Sciatic nerve (tissue), 2 donors: ENCODE measurements at regions not wholly inside any gene's neighbourhood (a gene's known extent, or its start where the extent isn't known, plus 50 kb on each side); places are given as distances from the start of the nearest gene placed in this dataset.

Experiments used
- ATAC-seq: fragments of 200-7000 bp; cut with Tn5 transposase; one replicate; pipeline ENCODE4 v1.9.1; 2020; ENCODE audit warnings: mild to moderate bottlenecking, moderate library complexity
- DNase-seq: peaks from one replicate; pipeline ENCODE4 v3.0.0-alpha.2; 2020; ENCODE audit warnings: low spot score
- intact Hi-C: fragments of 100-400 bp; cut with DNase I; formaldehyde crosslinking; loops from one replicate; pipeline ENCODE4 v1.14.2; 2022
- donor health status: DM: no; HTN: no; CAD: no.
- donor health status: DM: no; HTN: no; CAD: no.

GRCh38 chr20:16930656-16931055 lies 182.5 kb downstream of the OTOR start:
- intact Hi-C loops = no loop called here
- no peak for DNase-seq
- ATAC-seq = no peak

GRCh38 chr20:16939051-16939450 lies 190.9 kb downstream of the OTOR start:
- intact Hi-C loops = no loop called here
- no peak for ATAC-seq

GRCh38 chr20:16940701-16941100 lies 192.5 kb downstream of the OTOR start:
- DNase-seq (no peak), ATAC-seq (no peak)
- intact Hi-C loops = no loop called here

More at GRCh38 chr20:16939051-16939450, 190.9 kb downstream of the OTOR start:
- no peak for DNase-seq

- DNase-seq = no peak
- intact Hi-C loops = no loop called here
- ATAC-seq = no peak
Measured at GRCh38 chr20:16942051-16942450, 193.9 kb downstream of the OTOR start.

- DNase-seq = no peak
- intact Hi-C loops = no loop called here
- ATAC-seq = peak; percentile 56
Measured at GRCh38 chr20:16942756-16943155, 194.6 kb downstream of the OTOR start.

GRCh38 chr20:16944745-16945144 lies 196.6 kb downstream of the OTOR start:
- DNase-seq = no peak
- no peak for ATAC-seq
- intact Hi-C loops = no loop called here

GRCh38 chr20:16945619-16946018 lies 197.5 kb downstream of the OTOR start:
- DNase-seq (no peak), ATAC-seq (no peak)
- intact Hi-C loops = no loop called here

GRCh38 chr20:16946097-16946496 lies 197.9 kb downstream of the OTOR start:
- DNase-seq (no peak), ATAC-seq (no peak)
- intact Hi-C loops = no loop called here

- peak; percentile 57 for ATAC-seq
- DNase-seq = no peak
- intact Hi-C loops = no loop called here
Measured at GRCh38 chr20:16947479-16947878, 199.3 kb downstream of the OTOR start.

- intact Hi-C loops = no loop called here
- no peak for DNase-seq
- no peak for ATAC-seq
Measured at GRCh38 chr20:16951876-16952275, 203.7 kb downstream of the OTOR start.

- ATAC-seq (no peak), DNase-seq (no peak)
- intact Hi-C loops = no loop called here
Measured at GRCh38 chr20:16952965-16953364, 204.8 kb downstream of the OTOR start.

GRCh38 chr20:16953858-16954257 lies 205.7 kb downstream of the OTOR start:
- intact Hi-C loops = no loop called here
- DNase-seq = no peak
- ATAC-seq = no peak

GRCh38 chr20:16955462-16955861 lies 207.3 kb downstream of the OTOR start:
- DNase-seq (no peak), ATAC-seq (no peak)
- intact Hi-C loops = no loop called here

GRCh38 chr20:16955971-16956370 lies 207.8 kb downstream of the OTOR start:
- ATAC-seq (no peak), DNase-seq (no peak)
- intact Hi-C loops = no loop called here

- no peak for DNase-seq
- intact Hi-C loops = no loop called here
- ATAC-seq = no peak
Measured at GRCh38 chr20:16965401-16965800, 217.2 kb downstream of the OTOR start.

GRCh38 chr20:16966276-16966880 lies 218.2 kb downstream of the OTOR start:
- ATAC-seq = no peak
- intact Hi-C loops = no loop called here
- no peak for DNase-seq

- intact Hi-C loops = no loop called here
- ATAC-seq (no peak), DNase-seq (no peak)
Measured at GRCh38 chr20:16968099-16968498, 219.9 kb downstream of the OTOR start.

GRCh38 chr20:16970776-16971175 lies 222.6 kb downstream of the OTOR start:
- DNase-seq (no peak), ATAC-seq (no peak)
- intact Hi-C loops = no loop called here

- DNase-seq (no peak), ATAC-seq (no peak)
- intact Hi-C loops = no loop called here
Measured at GRCh38 chr20:16974080-16974854, 226.1 kb downstream of the OTOR start.

- ATAC-seq = no peak
- no peak for DNase-seq
- intact Hi-C loops = no loop called here
Measured at GRCh38 chr20:16974855-16975162, 226.7 kb downstream of the OTOR start.

GRCh38 chr20:16975682-16976081 lies 227.5 kb downstream of the OTOR start:
- DNase-seq = no peak
- ATAC-seq = no peak
- intact Hi-C loops = no loop called here
